Muscle layer of colon (tissue), 2 donors: ENCODE measurements at regions not wholly inside any gene's neighbourhood (a gene's known extent, or its start where the extent isn't known, plus 50 kb on each side); places are given as distances from the start of the nearest gene placed in this dataset.

Experiments used
- H3K27ac ChIP-seq: one replicate; pipeline ENCODE4 v1.7.0; 2013; ENCODE audit warnings: low read depth, mild to moderate bottlenecking, low read length, moderate library complexity
- H3K27me3 ChIP-seq, 2 donors: one replicate each; pipeline ENCODE4 v1.7.0; 2013; ENCODE audit warnings: low read length in 2 of 2, mild to moderate bottlenecking in 2 of 2; ENCODE audit not compliant: insufficient read depth in 2 of 2, control insufficient read depth in 1 of 2
- H3K36me3 ChIP-seq: one replicate; pipeline ENCODE4 v1.7.0; 2013; ENCODE audit warnings: mild to moderate bottlenecking, low read length; ENCODE audit not compliant: insufficient read depth
- H3K4me1 ChIP-seq: one replicate; pipeline ENCODE4 v1.7.0; 2013; ENCODE audit warnings: mild to moderate bottlenecking, low read length; ENCODE audit not compliant: insufficient read depth
- H3K4me3 ChIP-seq, 2 donors: one replicate each; pipeline ENCODE4 v1.7.0; 2013; ENCODE audit warnings: low read length in 2 of 2, low read depth in 1 of 2, mild to moderate bottlenecking in 1 of 2, moderate library complexity in 1 of 2
- H3K9ac ChIP-seq: one replicate; pipeline ENCODE4 v1.7.0; 2013; ENCODE audit warnings: low read length
- H3K9me3 ChIP-seq: one replicate; pipeline ENCODE4 v1.7.0; 2013; ENCODE audit warnings: mild to moderate bottlenecking, low read length
- donor health status: abdominal sarcoma.
- donor health status: Adenocarcinoma of cecum.

DNA sequence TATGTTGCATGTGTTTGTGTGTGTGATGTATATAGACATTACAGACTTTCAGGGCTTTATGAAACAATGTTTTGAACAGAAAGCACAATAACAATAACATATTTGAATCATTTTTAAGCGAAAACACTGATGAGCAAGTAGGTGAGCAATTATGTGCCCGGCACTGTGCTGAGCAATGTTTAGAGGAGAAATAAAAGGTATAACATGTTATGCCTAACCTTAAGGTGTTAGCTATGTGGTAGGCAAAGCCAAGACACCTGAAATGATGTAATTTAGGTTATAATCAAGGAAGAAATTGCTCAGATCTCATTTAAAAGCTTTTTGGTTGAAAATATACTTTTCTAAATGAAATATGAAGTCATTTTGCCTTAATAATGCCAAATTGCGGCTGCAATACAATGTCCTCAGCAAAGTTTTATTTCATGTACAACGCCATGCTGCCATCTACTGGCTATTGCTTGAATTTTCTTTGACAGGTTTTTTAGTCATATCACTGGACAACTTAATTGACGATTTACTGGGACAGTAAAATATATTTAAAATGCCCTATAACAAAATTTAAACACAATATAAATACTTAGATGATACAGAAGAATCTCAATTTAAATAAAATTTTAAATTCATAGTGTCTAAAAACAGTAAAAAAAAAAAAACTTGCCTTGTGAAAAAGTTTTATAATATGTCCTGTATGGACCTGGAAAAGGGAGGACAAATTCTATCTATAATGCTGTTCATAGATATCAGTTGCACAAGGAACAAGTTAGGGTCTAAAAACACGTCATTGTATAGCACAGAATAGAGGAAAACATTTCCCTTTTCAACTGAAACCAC, 131.1 kb upstream of the CDK1 start:
- Histone ChIP-seq H3K4me1 (no peaks in the 10 kb centered on the region), H3K9me3 (no peaks in the 10 kb centered on the region), H3K27me3 (no peaks in the 10 kb centered on the region), H3K36me3 (no peaks in the 10 kb centered on the region), H3K27ac (no peak overlapping the region), H3K4me3 (no peak overlapping the region), H3K9ac (no peak overlapping the region)

DNA sequence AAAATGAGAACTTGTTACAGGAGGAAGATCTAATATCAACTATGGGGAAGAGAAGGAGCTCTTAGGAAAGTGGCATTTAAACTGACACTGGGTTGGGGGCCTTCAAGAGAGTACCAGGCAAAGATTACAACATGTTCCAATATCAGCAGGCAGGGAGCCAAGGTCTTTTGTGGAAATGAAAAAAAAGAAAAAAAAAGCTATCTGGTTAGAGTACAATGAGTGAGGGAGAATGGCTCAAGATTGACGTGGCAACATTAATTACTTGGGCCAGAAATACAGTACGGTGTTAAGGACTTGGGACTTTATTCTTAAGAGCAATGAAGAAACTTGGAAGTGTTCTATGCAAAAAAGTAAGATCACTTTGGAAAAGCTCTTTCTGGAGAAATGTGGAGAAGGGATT, 132.3 kb upstream of the CDK1 start:
- Histone ChIP-seq H3K9me3 (no peaks in the 10 kb centered on the region), H3K27ac (no peak overlapping the region), H3K4me3 (no peak overlapping the region), H3K27me3 (no peaks in the 10 kb centered on the region), H3K4me1 (no peaks in the 10 kb centered on the region), H3K9ac (no peak overlapping the region), H3K36me3 (no peaks in the 10 kb centered on the region)

DNA sequence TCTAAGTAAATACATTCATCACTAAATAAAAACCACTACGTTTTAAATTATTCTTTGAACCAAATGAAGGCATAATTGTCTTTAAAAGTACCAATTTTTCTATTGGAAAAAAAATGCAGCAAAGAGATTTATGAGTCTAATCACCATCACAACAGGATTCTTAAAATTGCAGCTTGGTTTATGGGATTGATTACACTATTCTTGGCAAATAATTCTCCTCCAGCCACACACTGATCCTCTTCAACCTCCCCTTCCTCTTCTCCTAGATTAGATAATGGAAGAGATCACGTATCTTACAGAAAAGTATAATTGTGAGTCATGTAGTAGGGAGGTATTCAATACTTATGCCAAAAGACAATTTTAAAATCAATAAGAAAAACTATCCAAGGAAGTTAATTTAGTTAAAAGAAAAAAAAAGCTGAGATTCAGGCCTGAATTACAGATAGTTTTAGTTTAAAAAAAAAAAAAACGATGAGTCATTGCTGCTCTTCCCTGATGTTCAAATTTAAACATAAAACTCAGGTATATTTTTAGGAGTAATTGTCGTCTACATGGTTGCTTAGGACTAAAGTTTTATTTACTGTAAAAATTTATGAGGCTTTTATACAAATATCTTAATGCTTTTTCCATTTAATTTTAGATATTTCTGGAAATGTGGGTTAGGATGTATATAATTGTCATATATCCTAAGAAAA, 133.7 kb upstream of the CDK1 start:
- Histone ChIP-seq H3K36me3 (no peaks in the 10 kb centered on the region), H3K9ac (no peak overlapping the region), H3K27me3 (no peaks in the 10 kb centered on the region), H3K9me3 (no peaks in the 10 kb centered on the region), H3K4me3 (no peak overlapping the region), H3K27ac (no peak overlapping the region), H3K4me1 (no peaks in the 10 kb centered on the region)

DNA sequence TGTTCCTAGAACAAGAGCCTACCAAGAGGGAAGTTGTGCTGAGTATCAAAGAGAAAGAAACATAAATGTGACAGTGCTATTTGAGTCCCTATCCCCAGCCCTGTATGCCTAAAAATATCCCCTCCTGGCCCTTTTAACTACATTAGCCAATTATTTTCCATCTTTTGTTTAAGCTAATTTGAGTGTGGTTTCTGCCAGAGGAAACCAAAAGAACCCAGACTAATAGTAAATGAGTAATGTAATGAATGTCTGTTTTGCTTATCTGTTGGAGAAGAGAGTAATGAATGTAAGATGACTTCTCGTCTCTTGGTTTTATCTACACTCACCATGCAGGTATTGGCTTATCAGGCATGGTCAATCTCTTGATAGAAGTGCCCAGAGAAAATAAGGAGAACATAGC, 134.4 kb upstream of the CDK1 start:
- Histone ChIP-seq H3K4me3 (no peak overlapping the region), H3K36me3 (no peaks in the 10 kb centered on the region), H3K27ac (no peak overlapping the region), H3K4me1 (no peaks in the 10 kb centered on the region), H3K9ac (no peak overlapping the region), H3K9me3 (no peaks in the 10 kb centered on the region), H3K27me3 (no peaks in the 10 kb centered on the region)

DNA sequence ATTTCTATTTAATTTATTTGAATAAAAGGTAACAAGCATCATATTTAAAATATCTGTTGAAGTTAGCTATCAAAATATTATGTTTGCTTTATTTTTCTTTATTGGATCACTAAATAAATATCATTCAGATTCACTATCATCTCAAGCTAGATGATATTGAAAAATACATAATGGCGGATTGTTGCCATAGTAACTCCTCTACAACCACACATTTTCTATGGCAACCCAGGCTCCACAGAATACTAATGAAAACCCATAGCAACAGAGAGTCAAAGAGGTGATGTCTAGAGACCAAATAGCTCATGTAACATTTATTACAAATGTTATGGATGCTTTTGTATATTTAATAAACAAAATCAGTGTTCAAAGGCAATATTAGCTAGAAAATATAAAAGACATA, 148.9 kb upstream of the CDK1 start:
- Histone ChIP-seq H3K4me1 (no peaks in the 10 kb centered on the region), H3K9ac (no peak overlapping the region), H3K27me3 (no peaks in the 10 kb centered on the region), H3K36me3 (no peaks in the 10 kb centered on the region), H3K27ac (no peak overlapping the region), H3K4me3 (no peak overlapping the region), H3K9me3 (no peaks in the 10 kb centered on the region)

DNA sequence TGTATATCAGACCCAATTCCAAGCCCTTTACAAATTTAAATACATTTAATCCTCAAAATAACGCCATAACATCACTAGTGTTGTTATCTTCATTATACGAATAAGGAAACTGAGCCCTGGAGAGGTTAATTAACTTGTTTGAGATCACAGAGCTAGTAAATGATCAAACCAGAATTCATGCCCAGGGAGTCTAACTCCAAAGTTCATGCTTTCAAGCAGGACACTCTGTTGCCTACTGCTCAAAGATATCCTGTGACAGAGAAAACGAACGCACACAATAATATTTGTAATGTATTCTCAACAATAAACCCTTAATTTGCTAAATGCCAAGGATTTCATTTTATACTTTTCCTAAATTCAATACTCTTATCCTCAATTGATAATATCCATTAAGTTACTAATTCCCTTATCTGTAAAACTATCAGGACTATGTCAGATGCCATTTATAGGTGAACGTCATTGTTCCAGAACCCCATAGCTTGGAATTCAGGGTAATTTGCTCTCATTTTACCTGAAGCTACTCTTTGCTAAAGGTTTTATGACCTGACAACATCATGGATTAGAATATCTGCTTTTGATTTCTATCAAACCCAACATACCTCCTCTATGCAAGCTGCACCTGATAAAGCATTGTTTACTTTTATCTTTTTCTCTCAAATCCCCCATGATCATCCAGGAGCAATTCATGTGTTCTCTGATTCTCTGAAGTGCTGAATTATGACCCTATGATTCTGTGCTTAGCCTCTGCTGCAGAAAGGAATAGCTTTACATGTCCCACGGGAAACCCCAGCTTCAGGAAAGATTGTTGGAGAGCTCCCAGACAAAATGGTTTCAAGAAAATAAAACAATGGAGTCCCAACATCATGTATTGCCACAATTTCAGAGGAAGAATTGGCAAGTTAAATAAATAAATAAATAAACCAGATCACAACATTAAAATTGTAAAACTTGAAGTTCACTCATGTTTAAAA, 150.2 kb upstream of the CDK1 start:
- no peak overlapping the region for H3K27ac ChIP-seq
- H3K27me3 ChIP-seq, result no peaks in the 10 kb centered on the region
- no peaks in the 10 kb centered on the region for H3K36me3 ChIP-seq
- H3K4me1 ChIP-seq, result no peaks in the 10 kb centered on the region
- no peak overlapping the region for H3K4me3 ChIP-seq
- no peaks in the 10 kb centered on the region for H3K9me3 ChIP-seq
- H3K9ac ChIP-seq, result no peak overlapping the region

DNA sequence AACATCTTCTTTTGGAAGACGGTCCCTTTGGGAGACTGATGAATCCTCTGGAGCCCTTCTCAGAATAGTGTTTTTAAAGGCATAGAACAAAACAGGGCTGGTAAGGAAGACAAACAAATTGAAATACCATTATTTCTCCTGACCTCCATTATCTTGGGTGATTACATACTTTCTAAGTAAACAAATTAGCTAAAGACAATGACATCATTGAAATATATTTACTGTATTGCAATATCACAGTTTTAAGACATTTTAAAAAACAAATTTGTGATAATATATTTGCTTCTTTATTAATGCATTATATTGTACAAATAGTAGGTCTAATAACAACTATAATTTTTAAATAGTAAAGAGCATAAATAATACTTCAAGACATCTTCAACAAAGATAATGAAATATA, 152.2 kb upstream of the CDK1 start:
- Histone ChIP-seq H3K4me1 (no peaks in the 10 kb centered on the region), H3K9ac (no peak overlapping the region)

DNA sequence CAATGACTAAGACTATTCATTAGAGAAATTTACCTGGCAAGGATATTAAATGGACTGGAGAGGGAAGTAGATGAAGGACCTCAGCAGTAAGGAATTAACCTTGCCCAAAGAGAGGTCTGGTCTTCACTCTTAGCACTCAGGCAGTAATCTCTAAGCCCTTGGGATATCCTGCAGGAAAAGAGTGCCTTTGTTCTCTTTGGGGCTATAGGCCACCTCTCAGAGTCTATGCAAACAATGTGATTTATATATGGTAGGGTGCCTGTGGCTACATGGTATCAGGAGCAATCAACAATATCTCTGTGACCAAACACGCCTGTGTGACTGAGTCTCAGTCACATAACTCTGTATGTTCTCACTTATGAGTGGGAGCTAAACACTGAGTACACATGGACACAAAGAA, 154.7 kb upstream of the CDK1 start:
- Histone ChIP-seq H3K4me3 (no peak overlapping the region), H3K9me3 (no peaks in the 10 kb centered on the region), H3K4me1 (no peaks in the 10 kb centered on the region), H3K27me3 (no peaks in the 10 kb centered on the region), H3K9ac (no peak overlapping the region), H3K36me3 (no peaks in the 10 kb centered on the region), H3K27ac (no peak overlapping the region)

More for the DNA sequence above, 152.2 kb upstream of the CDK1 start:
- no peak overlapping the region for H3K4me3 ChIP-seq
- H3K27ac ChIP-seq, result no peak overlapping the region
- H3K9me3 ChIP-seq, result no peaks in the 10 kb centered on the region
- H3K36me3 ChIP-seq, result no peaks in the 10 kb centered on the region
- H3K27me3 ChIP-seq, result no peaks in the 10 kb centered on the region

DNA sequence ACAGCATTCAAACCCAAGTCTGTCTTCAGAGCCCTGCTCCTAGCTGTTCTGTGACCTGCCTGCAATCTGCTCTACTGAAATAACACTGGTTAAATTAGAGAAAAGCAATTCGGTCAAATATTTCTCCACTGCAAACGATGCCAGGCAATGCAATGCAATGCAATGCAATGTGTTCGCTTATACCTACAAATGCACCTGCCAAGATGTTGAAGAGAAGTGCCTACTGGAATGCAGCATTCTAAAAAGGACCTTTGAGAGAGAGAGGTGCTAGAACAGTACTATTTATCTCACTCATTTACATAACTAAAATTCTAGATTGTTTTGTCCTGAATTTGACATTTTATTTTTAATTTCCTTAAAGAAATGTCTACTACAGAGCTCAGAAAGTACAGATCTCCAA, 157.3 kb upstream of the CDK1 start:
- H3K4me3 ChIP-seq, result no peak overlapping the region
- no peaks in the 10 kb centered on the region for H3K27me3 ChIP-seq
- H3K4me1 ChIP-seq, result no peaks in the 10 kb centered on the region
- no peak overlapping the region for H3K9ac ChIP-seq
- H3K9me3 ChIP-seq, result no peaks in the 10 kb centered on the region
- no peaks in the 10 kb centered on the region for H3K36me3 ChIP-seq
- no peak overlapping the region for H3K27ac ChIP-seq

DNA sequence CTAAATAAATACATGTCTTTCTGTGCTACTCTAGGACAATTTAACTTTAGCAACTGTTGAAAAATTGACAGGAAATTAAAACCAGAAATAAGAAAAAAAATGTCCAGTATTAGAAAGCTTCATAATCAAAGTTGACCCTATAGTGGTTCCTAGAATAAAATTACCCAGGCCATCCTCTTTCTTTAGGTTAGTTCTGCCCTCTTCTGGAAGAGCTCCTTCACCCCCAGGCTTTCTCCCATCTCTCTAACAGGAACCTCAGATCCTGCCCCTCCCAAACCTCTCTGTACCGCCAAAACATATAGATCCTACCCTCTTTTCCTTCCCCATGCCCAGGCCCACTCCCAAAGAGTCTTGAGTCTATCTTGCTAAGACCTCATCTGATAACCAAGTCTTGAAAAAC, 159.4 kb upstream of the CDK1 start:
- Histone ChIP-seq H3K9me3 (no peaks in the 10 kb centered on the region), H3K27me3 (no peaks in the 10 kb centered on the region), H3K27ac (no peak overlapping the region), H3K4me1 (no peaks in the 10 kb centered on the region), H3K4me3 (no peak overlapping the region), H3K9ac (no peak overlapping the region), H3K36me3 (no peaks in the 10 kb centered on the region)

DNA sequence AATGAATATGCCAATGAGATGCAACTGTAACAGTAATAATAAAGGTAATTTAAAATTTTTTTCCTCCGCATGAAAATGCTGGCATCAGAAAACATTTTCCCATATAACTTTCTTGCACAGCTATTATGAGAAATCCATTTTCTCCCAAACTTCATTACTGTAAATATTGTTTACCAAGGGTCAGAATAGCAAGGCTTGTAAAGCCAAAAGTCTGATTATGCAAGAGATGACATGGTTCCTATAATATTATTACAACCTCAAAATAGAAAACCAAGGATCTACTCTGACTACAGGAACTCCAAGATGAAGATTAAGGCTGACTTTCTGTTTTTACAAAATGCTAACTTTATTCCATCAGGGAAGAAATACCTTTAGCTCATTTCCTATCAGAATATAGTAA, 162.7 kb upstream of the CDK1 start:
- Histone ChIP-seq H3K4me3 (no peak overlapping the region), H3K36me3 (no peaks in the 10 kb centered on the region), H3K9me3 (no peaks in the 10 kb centered on the region), H3K9ac (no peak overlapping the region), H3K27me3 (no peaks in the 10 kb centered on the region), H3K27ac (no peak overlapping the region), H3K4me1 (no peaks in the 10 kb centered on the region)
